H1 (cell line): ENCODE measurements at regions not wholly inside any gene's neighbourhood (a gene's known extent, or its start where the extent isn't known, plus 50 kb on each side); places are given as distances from the start of the nearest gene placed in this dataset.

ENCODE experiments used
- CTCF ChIA-PET: fragments of 300-600 bp; sonication (Branson Sonifier 250); formaldehyde crosslinking; loops from one replicate; lab custom pipeline; 2021; ENCODE audit not compliant: partially characterized antibody; lab: Charles Lee
- POLR2A ChIA-PET: fragments of 300-600 bp; sonication (Branson Sonifier 250); formaldehyde crosslinking; loops from one replicate; lab custom pipeline; 2021; ENCODE audit warnings: inconsistent platforms; ENCODE audit not compliant: partially characterized antibody; lab: Charles Lee
- DNase-seq, 2 experiments: peaks; one replicate each; pipeline versions ENCODE4 v3.0.0 to v3.0.0-alpha.2; 2010 to 2022; ENCODE audit warnings: low spot score in 2 of 2, low read depth in 1 of 2, mixed read lengths in 1 of 2
- FAIRE-seq: peaks from 2 replicates; lab custom pipeline; 2011; peaks lifted over from hg19 to GRCh38; lab: Jason Lieb, UNC
- H2AFZ ChIP-seq: 2 replicates; pipeline ENCODE4 v1.8.1; 2012; ENCODE audit warnings: low read length, inconsistent platforms
- H2AK5ac ChIP-seq: 2 replicates; pipeline ENCODE4 v1.6.1; 2013; ENCODE audit warnings: low read depth, low read length
- H2BK120ac ChIP-seq: replicated peaks from 2 replicates; pipeline ENCODE3; 2013; ENCODE audit warnings: low read depth, low read length, inconsistent platforms
- H2BK12ac ChIP-seq: 2 replicates; pipeline ENCODE4 v1.6.1; 2013; ENCODE audit warnings: low read depth, low read length
- H2BK15ac ChIP-seq: 2 replicates; pipeline ENCODE4 v1.6.1; 2013; ENCODE audit warnings: low read length
- H2BK20ac ChIP-seq: 2 replicates; pipeline ENCODE4 v1.6.1; 2013; ENCODE audit warnings: low read length
- H2BK5ac ChIP-seq: 2 replicates; pipeline ENCODE4 v1.6.1; 2013; ENCODE audit warnings: low read depth, low read length
- H3K14ac ChIP-seq: 2 replicates; pipeline ENCODE4 v1.6.1; 2013; ENCODE audit warnings: inconsistent platforms; ENCODE audit not compliant: insufficient read length
- H3K18ac ChIP-seq: 2 replicates; pipeline ENCODE4 v1.6.1; 2013; ENCODE audit warnings: low read length; ENCODE audit errors: extremely low read depth
- H3K23ac ChIP-seq: 2 replicates; pipeline ENCODE4 v1.6.1; 2013; ENCODE audit warnings: inconsistent platforms; ENCODE audit not compliant: insufficient read length
- H3K23me2 ChIP-seq: 2 replicates; pipeline ENCODE4 v1.6.1; 2013; ENCODE audit warnings: low read depth, low read length
- H3K27ac ChIP-seq: 2 replicates; pipeline ENCODE4 v1.6.1; 2011; ENCODE audit warnings: low read depth, low read length, inconsistent platforms
- H3K27me3 ChIP-seq, 4 experiments: replicated peaks in 1 of 4; 1 replicate in 1 of 4; 2 replicates in 3 of 4; pipeline versions ENCODE4 v1.6.1 to v1.8.1; 2011 to 2013; ENCODE audit warnings: low read length in 3 of 4, mild to moderate bottlenecking in 3 of 4, inconsistent platforms in 2 of 4, mixed read lengths in 2 of 4, moderate library complexity in 1 of 4; ENCODE audit not compliant: control insufficient read depth in 3 of 4, insufficient read depth in 3 of 4; ENCODE audit errors: extremely low read depth in 1 of 4
- H3K36me3 ChIP-seq, 4 experiments: 2 replicates each; pipeline versions ENCODE4 v1.6.1 to v1.8.1; 2011 to 2013; ENCODE audit warnings: mild to moderate bottlenecking in 4 of 4, low read length in 3 of 4, moderate library complexity in 2 of 4, control low read depth in 1 of 4, inconsistent platforms in 1 of 4; ENCODE audit not compliant: insufficient read depth in 4 of 4, control insufficient read depth in 2 of 4
- H3K4ac ChIP-seq: replicated peaks from 2 replicates; pipeline ENCODE3; 2013; ENCODE audit warnings: low read length, low read depth, mixed read lengths, inconsistent platforms; ENCODE audit not compliant: insufficient read length
- H3K4me1 ChIP-seq, 4 experiments: replicated peaks in 1 of 4; 1 replicate in 1 of 4; 2 replicates in 3 of 4; pipeline versions ENCODE4 v1.6.1 to v1.8.1; 2011 to 2013; ENCODE audit warnings: low read length in 3 of 4, inconsistent platforms in 2 of 4, mixed read lengths in 1 of 4; ENCODE audit not compliant: insufficient read depth in 4 of 4, control insufficient read depth in 3 of 4
- H3K4me2 ChIP-seq, 2 experiments: 2 replicates each; pipeline versions ENCODE4 v1.6.1 to v1.8.1; 2011 to 2013; ENCODE audit warnings: low read depth in 2 of 2, low read length in 2 of 2, control low read depth in 1 of 2, inconsistent platforms in 1 of 2, mild to moderate bottlenecking in 1 of 2; ENCODE audit not compliant: insufficient read depth in 1 of 2
- H3K4me3 ChIP-seq, 4 experiments: fragments of 200-600, 300-600 bp in 1 of 4; sonication (generic), shearing (Covaris generic), sonication (Bioruptor Twin) in 1 of 4; 2 replicates each; pipeline versions ENCODE4 v1.5.1 to v1.8.1; 2011 to 2016; ENCODE audit warnings: low read length in 4 of 4, low read depth in 3 of 4, control low read depth in 2 of 4, inconsistent platforms in 2 of 4, mild to moderate bottlenecking in 2 of 4, mixed read lengths in 1 of 4, moderate library complexity in 1 of 4; ENCODE audit not compliant: insufficient read depth in 2 of 4; ENCODE audit errors: extremely low read depth in 1 of 4
- H3K56ac ChIP-seq: replicated peaks from 2 replicates; pipeline ENCODE3; 2013; ENCODE audit warnings: low read depth, mild to moderate bottlenecking, mixed read lengths, low read length, inconsistent platforms; ENCODE audit not compliant: insufficient read length
- H3K79me1 ChIP-seq: 2 replicates; pipeline ENCODE4 v1.6.1; 2013; ENCODE audit warnings: low read depth, low read length, control low read depth
- H3K79me2 ChIP-seq, 2 experiments: 2 replicates each; pipeline versions ENCODE4 v1.6.1 to v1.8.1; 2012 to 2013; ENCODE audit warnings: low read length in 2 of 2, mild to moderate bottlenecking in 2 of 2, inconsistent platforms in 1 of 2; ENCODE audit not compliant: insufficient read depth in 2 of 2, control insufficient read depth in 1 of 2
- H3K9ac ChIP-seq, 4 experiments: replicated peaks in 1 of 4; 1 replicate in 1 of 4; 2 replicates in 3 of 4; pipeline versions ENCODE4 v1.6.1 to v1.8.1; 2011 to 2013; ENCODE audit warnings: low read depth in 3 of 4, low read length in 3 of 4, control low read depth in 2 of 4, mild to moderate bottlenecking in 2 of 4, moderate library complexity in 2 of 4, inconsistent platforms in 1 of 4; ENCODE audit errors: extremely low read depth in 1 of 4
- H3K9me3 ChIP-seq, 2 experiments: 2 replicates each; pipeline versions ENCODE4 v1.6.1 to v1.8.1; 2012 to 2013; ENCODE audit warnings: mild to moderate bottlenecking in 2 of 2, moderate library complexity in 2 of 2, control low read depth in 1 of 2, inconsistent platforms in 1 of 2, low read depth in 1 of 2, low read length in 1 of 2, mixed read lengths in 1 of 2; ENCODE audit not compliant: insufficient read depth in 2 of 2
- H4K20me1 ChIP-seq, 2 experiments: replicated peaks in 1 of 2; 2 replicates each; pipeline versions ENCODE3 to v1.8.1; 2011 to 2013; ENCODE audit warnings: inconsistent platforms in 2 of 2, low read length in 2 of 2, mild to moderate bottlenecking in 1 of 2; ENCODE audit not compliant: insufficient read depth in 2 of 2, control insufficient read depth in 1 of 2
- H4K5ac ChIP-seq: 2 replicates; pipeline ENCODE4 v1.6.1; 2013; ENCODE audit warnings: low read length, low read depth, mixed read lengths, inconsistent platforms; ENCODE audit not compliant: insufficient read length
- H4K8ac ChIP-seq: 2 replicates; pipeline ENCODE4 v1.8.0; 2013; ENCODE audit warnings: mild to moderate bottlenecking, moderate library complexity, low read length, inconsistent platforms; ENCODE audit not compliant: insufficient read depth; ENCODE audit errors: extremely low read depth
- H4K91ac ChIP-seq: replicated peaks from 2 replicates; pipeline ENCODE3; 2013; ENCODE audit warnings: low read length, mixed read lengths, inconsistent platforms; ENCODE audit not compliant: insufficient read length
- ATF2 ChIP-seq: IDR thresholded peaks from 2 replicates; pipeline ENCODE4 v1.6.1; 2012; ENCODE audit warnings: low read length, inconsistent platforms
- CBX8 ChIP-seq: fragments of 300-800, 300-1000 bp; sonication (generic); IDR thresholded peaks from 2 replicates; pipeline ENCODE4 v1.7.1; 2016; ENCODE audit warnings: low read depth, low read length, borderline replicate concordance
- CHD1 ChIP-seq: IDR thresholded peaks from 2 replicates; pipeline ENCODE4 v1.6.1; 2012; ENCODE audit warnings: low read depth, low read length, improper control_type of control experiment
- JUND ChIP-seq: IDR thresholded peaks from 2 replicates; pipeline ENCODE4 v1.6.1; 2011; ENCODE audit warnings: mild to moderate bottlenecking, improper control_type of control experiment, low read length
- NRF1 ChIP-seq: IDR thresholded peaks from 2 replicates; pipeline ENCODE4 v1.6.1; 2011; ENCODE audit warnings: mild to moderate bottlenecking, low read depth, low read length, improper control_type of control experiment
- SAP30 ChIP-seq: fragments of 300-600 bp; sonication (generic); IDR thresholded peaks from 2 replicates; pipeline ENCODE4 v1.7.1; 2012; ENCODE audit warnings: low read length, moderate library complexity, mild to moderate bottlenecking, inconsistent platforms; ENCODE audit not compliant: insufficient read depth, insufficient replicate concordance
- SRF ChIP-seq: IDR thresholded peaks from 2 replicates; pipeline ENCODE4 v1.6.1; 2011; ENCODE audit warnings: mild to moderate bottlenecking, low read depth, low read length, moderate library complexity
- TAF1 ChIP-seq: IDR thresholded peaks from 2 replicates; pipeline ENCODE4 v1.6.1; 2011; ENCODE audit warnings: mild to moderate bottlenecking, low read depth, low read length
- WGBS, 2 experiments: shearing (Covaris generic) in 1 of 2; methylation state at CpG; one replicate each; pipeline versions ENCODE4 v1.1.6 to v1.1.7; 2013 to 2015; ENCODE audit warnings: low lambda C conversion rate in 2 of 2, mixed read lengths in 2 of 2, inconsistent platforms in 1 of 2, low coverage in 1 of 2, missing lambda C conversion rate in 1 of 2; ENCODE audit not compliant: insufficient replicate concordance in 2 of 2, insufficient coverage in 1 of 2, insufficient read length in 1 of 2; ENCODE audit errors: extremely low coverage in 1 of 2, missing lambda C conversion rate in 1 of 2; 5-methylcytosine and 5-hydroxymethylcytosine counted together

GRCh38 chr14:35956376-35957085, 130.4 kb downstream of the BRMS1L start:
- no peak overlapping the region for H3K23ac ChIP-seq
- H3K79me2 ChIP-seq, result no peaks in the 10 kb centered on the region
- TF ChIP-seq ATF2 (no peak), SAP30 (no peak), SRF (no peak), NRF1 (no peak), CHD1 (no peak), JUND (no peak), TAF1 (no peak), CBX8 (no peak)
- H3K18ac ChIP-seq, result no peak overlapping the region
- no peak for DNase-seq
- H3K79me1 ChIP-seq, result no peaks in the 10 kb centered on the region
- no peak overlapping the region for H2BK12ac ChIP-seq
- no peaks in the 10 kb centered on the region for H4K20me1 ChIP-seq
- H4K91ac ChIP-seq, result no peak overlapping the region
- no peak overlapping the region for H2BK15ac ChIP-seq
- no peaks in the 10 kb centered on the region for H3K9me3 ChIP-seq
- no peaks in the 10 kb centered on the region for H3K27me3 ChIP-seq
- no peak for FAIRE-seq
- no peak overlapping the region for H3K4ac ChIP-seq
- H3K4me2 ChIP-seq, result no peak overlapping the region
- H2AK5ac ChIP-seq, result no peak overlapping the region
- H3K4me1 ChIP-seq, result peaks cover 0 to 3% (median 1%) of the 10 kb centered on the region in 4 experiments; a peak in 2 of 7 replicates
- no peak overlapping the region for H3K4me3 ChIP-seq
- CTCF ChIA-PET, result interaction anchor here (0.5 to 8.3 kb wide), 14 partner anchors 8 to 156 kb away, joined by 3 to 79 read pairs (median 5); no protein-coding TSS in a partner anchor
- no peaks in the 10 kb centered on the region for H3K23me2 ChIP-seq
- H3K56ac ChIP-seq, result no peak overlapping the region
- WGBS, 2 experiments, result 95% methylated on average over 13 of the region's 13 CpGs; no CpG with 5 or more reads in 1 of the 2 experiments
- H3K9ac ChIP-seq, result no peak overlapping the region
- POLR2A ChIA-PET, result no interaction called here
- H2BK20ac ChIP-seq, result no peak overlapping the region
- no peak overlapping the region for H4K8ac ChIP-seq
- no peak overlapping the region for H2AFZ ChIP-seq
- no peak overlapping the region for H2BK5ac ChIP-seq
- no peak overlapping the region for H3K14ac ChIP-seq
- no peak overlapping the region for H4K5ac ChIP-seq
- H3K27ac ChIP-seq, result no peak overlapping the region
- H3K36me3 ChIP-seq, result no peaks in the 10 kb centered on the region
- no peak overlapping the region for H2BK120ac ChIP-seq
